GM19099 (cell line): ENCODE measurements at regions not wholly inside any gene's neighbourhood (a gene's known extent, or its start where the extent isn't known, plus 50 kb on each side); places are given as distances from the start of the nearest gene placed in this dataset.

Experiments
- POLR2A ChIP-seq: IDR thresholded peaks from 3 replicates; pipeline ENCODE4 v1.6.1; 2011; ENCODE audit warnings: low read depth; ENCODE audit not compliant: insufficient read length; ENCODE audit errors: extremely low read depth

DNA sequence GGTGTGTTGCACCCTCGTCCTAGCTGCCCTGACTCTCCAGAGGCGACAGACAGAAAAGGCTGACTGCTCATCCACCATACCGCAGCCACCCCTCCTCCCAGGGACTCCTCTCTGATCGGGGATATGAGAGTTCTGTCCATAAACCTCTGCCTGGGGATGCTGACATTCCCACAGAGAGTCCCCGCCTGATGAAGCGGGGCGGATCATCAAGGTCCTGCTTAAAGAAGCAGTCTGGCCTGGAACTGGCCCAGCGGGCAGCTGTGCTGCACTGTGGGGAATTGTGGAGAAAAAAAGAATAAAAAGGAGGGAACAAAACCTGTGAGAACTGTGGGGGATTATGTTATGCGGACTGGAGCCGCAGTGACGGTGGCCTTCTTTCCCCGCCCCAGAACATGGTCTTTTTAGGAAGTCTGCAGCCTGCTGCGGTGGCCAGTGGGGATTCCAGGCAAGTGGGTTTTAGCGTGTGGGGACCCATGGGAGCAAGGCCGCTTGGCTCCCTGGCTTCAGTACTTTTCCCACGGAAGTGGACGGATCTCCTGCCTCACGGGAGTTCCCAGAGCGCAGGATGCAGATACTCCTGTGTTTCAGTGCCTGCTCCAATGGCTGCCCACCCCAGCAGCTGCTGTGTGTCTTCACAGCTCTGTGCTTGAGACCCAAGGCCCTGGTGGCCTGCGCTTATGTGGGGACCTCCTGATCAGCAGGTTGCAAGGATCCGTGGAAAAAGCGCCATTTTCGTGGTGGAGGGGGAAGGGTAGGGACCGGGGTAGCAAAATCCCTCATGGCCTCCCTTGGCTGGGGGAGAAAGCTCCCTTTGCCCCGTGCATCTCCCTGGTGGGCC lies 1456.2 kb upstream of the SLC10A2 start:
- TF ChIP-seq POLR2A: no peak

DNA sequence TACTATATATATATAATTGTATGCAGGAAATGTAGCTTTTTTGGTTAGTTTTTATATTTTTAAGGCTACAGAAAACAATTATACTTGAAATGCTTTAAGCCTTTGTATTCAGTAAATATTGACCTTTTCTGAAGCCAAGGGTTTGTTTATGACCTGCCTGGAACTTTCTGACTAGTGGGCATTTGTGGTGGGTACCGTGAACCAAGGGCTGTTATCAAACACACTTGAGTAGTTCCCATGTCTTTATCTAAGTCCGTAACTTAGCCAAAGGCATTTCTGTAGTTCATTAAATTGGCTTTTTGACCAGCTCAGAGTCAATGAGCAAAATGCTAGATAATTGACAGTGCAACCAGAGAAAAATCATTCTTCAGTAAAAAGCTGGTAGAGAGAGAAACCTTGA lies 1444.2 kb upstream of the SLC10A2 start:
- TF ChIP-seq POLR2A: no peak

DNA sequence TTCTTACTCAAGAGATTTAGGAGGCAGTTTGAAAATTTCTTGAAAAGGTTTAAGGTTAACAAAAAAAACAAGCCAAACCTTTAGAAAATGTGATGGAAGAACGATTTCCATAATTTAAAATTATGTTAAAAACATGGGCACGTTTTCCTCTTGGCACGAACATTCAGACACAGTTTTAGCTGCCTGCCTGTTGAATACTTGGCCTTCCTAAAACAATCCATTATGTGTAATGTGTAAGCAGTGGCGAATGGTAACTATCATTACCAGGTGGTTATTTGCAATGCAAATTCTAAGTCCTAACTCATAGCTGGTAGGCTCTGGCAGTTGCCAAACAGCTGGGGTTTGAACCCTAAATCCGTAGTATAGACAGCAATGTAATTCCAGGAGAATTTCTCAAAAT lies 1425.7 kb upstream of the SLC10A2 start:
- TF ChIP-seq POLR2A: no peak

- no peak for TF ChIP-seq POLR2A
Measured at GRCh38 chr13:104487006-104487405, 1420.8 kb upstream of the SLC10A2 start.

- no peak for TF ChIP-seq POLR2A
Measured at GRCh38 chr13:104485571-104485970, 1419.4 kb upstream of the SLC10A2 start.

DNA sequence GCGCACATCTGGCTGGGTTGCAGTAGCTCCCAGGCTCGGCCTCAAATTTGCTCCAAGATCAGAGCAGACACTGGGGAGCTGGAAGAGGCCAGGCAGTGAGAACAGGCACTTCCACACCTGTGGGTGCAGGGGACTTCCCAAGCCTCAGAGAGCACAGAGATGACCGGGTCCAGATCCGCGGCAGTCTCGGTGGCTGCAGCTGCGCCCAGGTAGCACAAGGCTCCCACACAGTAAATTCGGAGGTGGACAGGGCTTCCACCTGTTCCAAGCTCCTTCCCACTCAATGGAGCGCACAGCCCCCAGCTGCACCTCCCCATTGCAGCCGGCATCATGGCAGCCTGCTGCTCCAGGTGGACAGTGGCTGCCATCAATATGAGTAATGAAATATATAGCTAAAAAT lies 1417.4 kb upstream of the SLC10A2 start:
- TF ChIP-seq POLR2A: no peak

GRCh38 chr13:104477261-104477660 lies 1411.0 kb upstream of the SLC10A2 start:
- no peak for TF ChIP-seq POLR2A

- no peak for TF ChIP-seq POLR2A
Measured at GRCh38 chr13:104473936-104474335, 1407.7 kb upstream of the SLC10A2 start.

DNA sequence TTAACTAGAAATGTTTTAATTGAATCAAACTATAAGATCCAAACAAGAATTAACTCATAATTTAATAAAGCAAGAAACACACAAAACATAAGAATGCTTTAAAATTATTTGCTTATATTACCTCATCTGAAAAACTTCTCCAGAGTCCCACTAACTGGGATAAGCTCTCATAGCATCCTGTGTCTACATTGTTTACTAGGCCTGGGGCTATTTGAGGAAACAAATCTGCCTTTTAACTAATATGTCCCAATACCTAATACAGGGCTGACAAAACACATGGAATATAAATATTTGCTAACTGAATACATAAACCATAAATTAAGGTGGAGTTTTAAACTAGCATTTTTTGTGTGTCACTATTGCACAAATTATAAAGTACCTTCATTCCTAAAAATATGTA lies 1399.8 kb upstream of the SLC10A2 start:
- TF ChIP-seq POLR2A: no peak

- TF ChIP-seq POLR2A: no peak
Measured at GRCh38 chr13:104461049-104461448, 1394.8 kb upstream of the SLC10A2 start.

- TF ChIP-seq POLR2A: no peak
Measured at GRCh38 chr13:104460554-104460953, 1394.3 kb upstream of the SLC10A2 start.

DNA sequence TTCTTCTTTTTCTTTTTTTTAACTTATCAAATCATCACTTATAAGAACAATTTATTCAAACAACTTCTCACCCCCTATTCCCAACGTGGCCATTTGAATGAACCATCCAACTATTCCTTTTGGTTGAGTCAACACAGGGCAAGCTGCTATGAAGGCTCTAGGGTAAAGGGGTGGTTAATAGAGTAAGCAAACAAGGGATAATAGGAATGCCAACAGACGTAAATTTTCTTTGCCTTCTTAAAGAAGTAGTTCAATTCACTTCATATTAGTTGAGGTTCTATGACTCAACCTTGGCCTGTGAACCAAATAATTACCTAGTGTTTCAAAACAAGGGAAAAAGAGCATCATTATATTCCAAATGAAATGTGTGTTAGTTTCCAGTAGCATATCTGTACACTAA lies 1383.8 kb upstream of the SLC10A2 start:
- no peak for TF ChIP-seq POLR2A

DNA sequence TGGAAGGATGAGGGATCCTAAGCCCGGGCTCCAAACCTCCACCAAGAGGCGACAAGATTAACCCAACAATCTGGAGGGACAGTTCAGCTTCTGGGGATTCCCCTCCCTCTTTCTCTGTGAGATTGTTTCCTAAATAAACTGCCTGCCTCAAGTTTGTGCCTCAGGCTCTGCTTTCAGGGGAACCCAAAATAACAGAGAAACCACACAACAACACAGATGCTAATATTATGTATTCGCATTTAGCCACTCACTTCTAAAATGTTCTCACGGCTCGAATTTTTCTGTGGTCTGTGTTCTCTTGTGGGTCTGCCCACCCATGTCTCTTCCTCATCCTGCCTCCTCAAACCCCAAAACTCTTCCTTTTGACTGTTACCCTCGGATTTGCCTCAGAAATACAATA lies 1381.1 kb upstream of the SLC10A2 start:
- no peak for TF ChIP-seq POLR2A

- TF ChIP-seq POLR2A: no peak
Measured at GRCh38 chr13:104442536-104442935, 1376.3 kb upstream of the SLC10A2 start.

DNA sequence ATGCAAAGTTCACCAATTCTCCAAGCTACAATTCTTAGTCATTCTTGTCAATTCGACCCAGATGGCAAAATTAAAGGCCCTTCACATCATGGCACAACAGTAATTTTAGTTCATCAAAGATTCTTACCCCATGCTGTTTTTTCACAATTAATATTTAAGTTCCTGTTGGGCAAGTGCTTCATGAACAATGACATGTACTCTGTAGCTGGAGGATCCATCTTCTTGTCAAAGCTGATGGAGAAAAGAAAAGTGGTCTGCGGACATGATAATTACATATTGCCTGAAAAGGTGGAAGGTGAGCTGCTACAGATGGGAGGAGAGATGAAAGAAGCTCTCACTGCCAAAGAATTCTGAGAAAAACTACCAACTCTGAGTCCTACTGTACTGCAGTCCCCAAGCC lies 1370.3 kb upstream of the SLC10A2 start:
- no peak for TF ChIP-seq POLR2A

- TF ChIP-seq POLR2A: no peak
Measured at GRCh38 chr13:104431895-104432294, 1365.7 kb upstream of the SLC10A2 start.

- TF ChIP-seq POLR2A: no peak
Measured at GRCh38 chr13:104426435-104426834, 1360.2 kb upstream of the SLC10A2 start.

- TF ChIP-seq POLR2A: no peak
Measured at GRCh38 chr13:104422668-104423067, 1356.5 kb upstream of the SLC10A2 start.

GRCh38 chr13:104416973-104417372 lies 1350.8 kb upstream of the SLC10A2 start:
- no peak for TF ChIP-seq POLR2A
